ENCODE measurements at regions not wholly inside any gene's neighbourhood (a gene's known extent, or its start where the extent isn't known, plus 50 kb on each side); places are given as distances from the start of the nearest gene placed in this dataset.

DNA sequence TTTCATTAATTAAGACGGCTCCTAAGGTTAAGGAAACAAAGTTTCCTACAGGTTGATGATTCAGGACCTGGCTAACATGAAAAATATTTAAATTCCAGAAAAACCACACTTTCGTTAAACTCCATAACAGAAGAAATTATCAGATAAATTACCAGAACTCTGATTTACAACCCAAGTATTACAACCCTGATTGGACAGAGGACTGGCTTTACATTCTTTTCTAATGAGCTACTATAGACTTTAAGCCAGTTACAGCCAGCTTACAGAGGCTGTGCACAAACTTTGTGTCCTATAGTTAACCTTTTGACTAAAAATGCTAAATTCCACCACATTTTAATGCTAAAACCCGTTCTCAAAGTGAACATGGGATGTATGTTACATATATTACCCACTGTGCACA, 458.6 kb downstream of the KCNJ3 start:
- Histone ChIP-seq H3T11ph (ENCODE audit: low read length) (no peak overlapping the region), H2BK5ac (ENCODE audit: insufficient read length, low read length) (no peak overlapping the region), H3K4me1 (ENCODE audit: insufficient read depth, low read length) (no peaks in the 10 kb centered on the region; the same call in 1 of the 2 replicates), H4K8ac (replicated peaks; ENCODE audit: insufficient read length, low read depth, low read length) (no peak overlapping the region), H2BK20ac (ENCODE audit: low read depth, low read length, poor library complexity, severe bottlenecking) (no peak overlapping the region), H2BK12ac (ENCODE audit: insufficient read length, low read depth, low read length) (no peak overlapping the region), H3K79me2 (ENCODE audit: insufficient read depth, low read length) (no peaks in the 10 kb centered on the region), H2BK120ac (ENCODE audit: low read depth, low read length, poor library complexity, severe bottlenecking) (no peak overlapping the region), H3K79me1 (ENCODE audit: insufficient read depth, low read depth, low read length, poor library complexity, severe bottlenecking) (no peaks in the 10 kb centered on the region), H3K27ac (ENCODE audit: insufficient read length, low read depth, low read length) (no peak overlapping the region), H4K5ac (ENCODE audit: insufficient read length, low read depth, low read length) (no peak overlapping the region), H3K4ac (ENCODE audit: low read depth, low read length) (no peak overlapping the region), H3K4me2 (ENCODE audit: insufficient read depth, insufficient read length, low read length) (no peak overlapping the region), H3K9me3 (ENCODE audit: control insufficient read depth, low read depth, low read length) (no peaks in the 10 kb centered on the region), H3K18ac (ENCODE audit: insufficient read length, low read depth, low read length) (no peak overlapping the region), H3K23ac (ENCODE audit: insufficient read length, low read depth, low read length) (no peak overlapping the region), H3K14ac (ENCODE audit: insufficient read depth, low read length) (no peak overlapping the region), H2BK15ac (ENCODE audit: low read depth, low read length) (no peak overlapping the region), H2AFZ (ENCODE audit: low read length) (no peak overlapping the region), H3K27me3 (ENCODE audit: insufficient read depth, low read length) (no peaks in the 10 kb centered on the region), H3K9ac (ENCODE audit: extremely low read depth, insufficient read length, low read length) (no peak overlapping the region), H3K23me2 (ENCODE audit: insufficient read length, low read depth, low read length, poor library complexity, severe bottlenecking) (no peaks in the 10 kb centered on the region), H4K91ac (ENCODE audit: insufficient read length, low read depth, low read length) (no peak overlapping the region), H4K20me1 (ENCODE audit: control insufficient read depth, insufficient read depth, insufficient read length) (no peaks in the 10 kb centered on the region), H3K56ac (ENCODE audit: insufficient read length, low read depth, low read length) (no peak overlapping the region), H2AK5ac (ENCODE audit: insufficient read length, low read length) (no peak overlapping the region)
- DNase-seq = no peak
- no peaks in the 10 kb centered on the region for H3K27me3 Mint-ChIP-seq (ENCODE audit: low read depth)
- peaks cover 6 to 8% of the 10 kb centered on the region in 2 experiments for H3K4me1 Mint-ChIP-seq
- no CpG with 5 or more reads among the region's 3 CpGs for WGBS (ENCODE audit: extremely low coverage, insufficient read length, low lambda C conversion rate)
- TF ChIP-seq, protein P1, sequence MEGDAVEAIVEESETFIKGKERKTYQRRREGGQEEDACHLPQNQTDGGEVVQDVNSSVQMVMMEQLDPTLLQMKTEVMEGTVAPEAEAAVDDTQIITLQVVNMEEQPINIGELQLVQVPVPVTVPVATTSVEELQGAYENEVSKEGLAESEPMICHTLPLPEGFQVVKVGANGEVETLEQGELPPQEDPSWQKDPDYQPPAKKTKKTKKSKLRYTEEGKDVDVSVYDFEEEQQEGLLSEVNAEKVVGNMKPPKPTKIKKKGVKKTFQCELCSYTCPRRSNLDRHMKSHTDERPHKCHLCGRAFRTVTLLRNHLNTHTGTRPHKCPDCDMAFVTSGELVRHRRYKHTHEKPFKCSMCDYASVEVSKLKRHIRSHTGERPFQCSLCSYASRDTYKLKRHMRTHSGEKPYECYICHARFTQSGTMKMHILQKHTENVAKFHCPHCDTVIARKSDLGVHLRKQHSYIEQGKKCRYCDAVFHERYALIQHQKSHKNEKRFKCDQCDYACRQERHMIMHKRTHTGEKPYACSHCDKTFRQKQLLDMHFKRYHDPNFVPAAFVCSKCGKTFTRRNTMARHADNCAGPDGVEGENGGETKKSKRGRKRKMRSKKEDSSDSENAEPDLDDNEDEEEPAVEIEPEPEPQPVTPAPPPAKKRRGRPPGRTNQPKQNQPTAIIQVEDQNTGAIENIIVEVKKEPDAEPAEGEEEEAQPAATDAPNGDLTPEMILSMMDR (conservative IDR thresholded peaks at IDR 0.05) = no peak
- H3K36me3 Mint-ChIP-seq (ENCODE audit: insufficient read depth in 1 of 3, low read depth in 3 of 3) = no peaks in the 10 kb centered on the region
- peaks cover 0 to 4% of the 10 kb centered on the region in 2 experiments; a peak in 1 of 5 replicates for H3K9me3 Mint-ChIP-seq
- H3K27ac Mint-ChIP-seq = no peak overlapping the region
- no peak overlapping the region for H3K4me3 Mint-ChIP-seq

Measured in H9 (cell line).